Activated CD8-positive, alpha-beta memory T cell treated with anti-CD3 and anti-CD28 coated beads for 48 hours (primary cell): ENCODE measurements at regions not wholly inside any gene's neighbourhood (a gene's known extent, or its start where the extent isn't known, plus 50 kb on each side); places are given as distances from the start of the nearest gene placed in this dataset.
"Not testable (repeated sequence)": the region's sequence is repeated elsewhere in the genome, so short reads cannot be mapped to it uniquely, and the experiment has no call there.

Source experiments
- DNase-seq, 3 experiments: peaks; one replicate each; pipeline ENCODE4 v3.0.0-alpha.2; 2020; ENCODE audit warnings: low read depth in 2 of 3, low spot score in 2 of 3

DNA sequence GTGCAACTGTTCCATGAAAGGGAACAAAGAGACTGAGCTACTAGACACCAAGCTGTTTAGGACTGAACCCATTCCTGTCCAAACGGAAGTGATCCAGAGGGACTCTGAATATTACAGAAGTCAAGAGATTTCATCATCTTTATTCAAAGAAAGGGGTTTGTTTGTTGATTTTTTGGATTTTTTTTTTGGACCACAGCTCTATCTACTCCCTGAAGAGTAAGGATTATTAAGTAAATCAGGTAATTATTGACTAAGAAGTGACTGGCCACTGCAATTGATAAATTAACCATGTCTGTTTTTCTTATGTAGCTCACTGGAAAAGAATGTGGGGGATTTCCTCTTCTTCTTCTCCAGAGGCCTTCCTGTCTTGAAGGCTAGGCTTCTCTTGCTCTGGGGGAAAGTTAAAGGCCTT, 146.6 kb upstream of the TPM1 start:
- no peak for DNase-seq

DNA sequence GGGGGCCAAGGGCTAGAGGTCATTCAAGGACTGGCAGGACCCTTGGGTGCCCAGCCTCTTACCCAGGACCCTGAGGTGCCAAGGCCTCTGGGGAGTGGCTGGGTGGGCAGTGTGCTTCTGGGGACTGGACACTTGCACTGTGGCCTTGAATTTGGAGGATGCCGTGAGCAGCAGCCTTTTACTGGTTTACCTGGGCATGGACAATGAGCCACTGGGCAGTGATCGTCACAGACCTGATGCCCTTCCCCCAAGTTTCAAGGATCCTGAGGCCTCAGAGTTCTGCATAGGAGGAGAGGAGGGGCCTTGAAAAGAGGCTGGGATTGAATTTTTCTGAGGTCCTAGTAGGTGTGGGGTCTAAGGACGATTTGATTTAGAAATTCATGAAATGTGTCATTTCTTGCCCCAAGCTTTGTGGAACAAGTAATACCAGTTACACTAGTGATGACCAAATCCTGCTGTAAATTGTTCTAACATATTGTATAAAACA, 146.1 kb upstream of the TPM1 start:
- no peak for DNase-seq

DNA sequence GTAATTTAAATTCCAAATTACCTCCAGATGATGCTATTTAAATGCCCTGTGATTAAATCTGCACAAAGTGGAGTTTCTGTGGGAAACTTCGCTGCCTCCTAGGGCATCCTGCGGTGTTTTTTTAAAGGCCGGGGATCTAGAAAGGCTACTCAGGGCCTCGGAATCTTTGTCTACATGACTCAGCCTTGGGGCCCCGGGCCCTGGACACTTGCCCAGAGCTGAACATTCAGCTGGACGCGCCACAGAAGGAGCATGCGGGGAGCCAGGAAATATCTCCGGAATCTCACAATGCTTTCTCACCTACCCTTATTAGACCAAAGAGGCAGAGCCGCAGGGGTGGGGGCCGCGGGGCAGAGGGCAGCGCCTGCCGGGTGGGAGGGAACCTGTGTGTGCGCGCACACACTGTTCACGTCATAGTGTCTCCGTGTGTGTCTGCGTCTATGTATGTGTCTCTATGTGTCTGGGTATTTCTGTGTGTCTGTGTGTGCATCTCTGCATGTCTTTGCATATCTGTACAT, 145.5 kb upstream of the TPM1 start:
- DNase-seq = no peak

DNA sequence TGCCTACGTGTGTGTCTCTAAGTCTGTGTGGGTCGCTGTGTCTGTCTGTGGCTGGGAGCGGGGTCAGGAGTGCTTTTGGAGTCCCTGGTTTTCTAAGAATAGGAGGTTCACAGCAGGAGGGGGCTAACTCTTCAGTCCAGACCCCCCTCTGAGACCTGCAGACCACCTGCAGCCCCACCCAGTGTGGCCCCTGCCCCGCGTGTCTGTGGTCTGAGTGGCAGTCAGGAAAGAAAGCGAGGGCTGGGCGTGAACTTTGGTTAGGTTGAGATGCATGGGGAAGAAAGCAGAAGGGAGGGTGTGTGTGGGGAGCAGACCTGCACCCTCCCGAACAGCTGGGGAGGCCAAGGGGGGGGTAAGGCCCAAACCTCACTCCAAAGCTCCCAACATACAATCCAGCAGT, 144.9 kb upstream of the TPM1 start:
- no peak for DNase-seq

DNA sequence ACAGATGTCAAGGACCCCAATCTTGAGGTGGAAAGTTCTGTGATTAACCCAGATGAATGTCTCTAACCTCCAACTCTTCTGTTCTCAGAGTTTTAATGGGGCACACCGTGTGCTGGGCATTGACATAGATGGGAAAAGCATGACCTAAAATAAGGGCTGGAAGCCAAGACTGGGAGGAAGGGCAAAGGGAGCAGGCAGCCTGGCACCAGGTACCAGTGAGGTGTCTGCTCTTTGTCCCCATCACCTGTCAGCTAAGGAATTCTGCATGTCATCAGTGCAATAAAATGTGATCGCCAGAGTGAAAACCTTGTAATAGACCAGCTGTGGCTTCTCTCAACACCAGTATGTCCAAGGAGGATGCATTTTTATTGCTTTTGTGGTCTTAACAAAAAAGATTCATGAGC, 143.5 kb upstream of the TPM1 start:
- no peak for DNase-seq

DNA sequence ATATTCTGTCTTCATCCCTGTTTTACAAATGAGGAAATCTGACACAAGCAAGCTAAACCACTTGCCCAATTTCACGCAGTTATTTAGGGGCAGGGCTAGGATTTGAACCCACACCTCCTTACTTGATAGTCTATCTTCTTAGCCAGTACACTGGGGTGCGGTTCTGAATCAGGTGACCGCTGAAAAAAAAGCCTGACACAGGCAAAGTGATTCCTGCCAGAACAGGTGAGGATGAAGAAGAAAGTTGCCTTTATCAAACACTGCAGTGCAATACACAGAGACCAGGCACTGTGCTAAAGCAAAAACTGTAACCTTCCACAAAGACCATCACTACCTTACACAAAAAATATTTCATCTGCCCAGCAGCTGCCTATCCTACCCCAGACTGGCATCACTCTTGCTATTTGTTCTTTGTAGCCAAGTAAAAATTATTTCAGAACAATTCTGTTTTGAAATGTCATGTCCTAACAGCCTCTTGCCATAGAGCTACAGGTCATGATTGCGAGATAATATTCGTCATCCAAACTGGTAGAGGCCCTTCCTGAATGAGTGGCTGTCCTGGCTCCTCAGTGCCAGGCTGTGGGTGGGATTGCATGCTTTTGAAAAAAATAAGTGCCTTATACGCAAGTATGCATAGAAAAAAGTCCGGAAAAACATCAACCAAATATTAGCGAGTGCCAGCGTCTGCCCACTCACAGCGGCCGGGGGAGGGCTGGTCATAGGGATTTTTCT, 142.3 kb upstream of the TPM1 start:
- DNase-seq = no peak

DNA sequence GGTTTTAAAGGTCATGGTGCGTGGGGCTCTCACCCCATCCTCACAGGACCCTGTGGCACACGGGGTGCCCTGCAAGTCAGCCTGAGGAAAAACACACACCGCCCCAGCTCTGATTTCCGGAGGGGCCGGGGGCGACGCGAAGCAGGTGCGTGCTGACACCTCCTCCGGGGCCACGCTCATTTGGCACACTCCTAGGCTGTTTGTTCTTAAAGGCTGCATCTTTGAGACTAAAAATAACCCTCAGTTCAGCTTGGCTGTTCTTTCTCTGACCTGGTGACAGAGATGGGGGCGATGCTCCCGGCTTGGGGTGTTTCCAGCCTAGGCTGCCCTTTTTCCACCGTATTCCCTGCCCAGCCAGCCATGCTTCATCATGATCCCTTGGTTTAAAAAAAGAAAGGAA, 141.5 kb upstream of the TPM1 start:
- DNase-seq = no peak

DNA sequence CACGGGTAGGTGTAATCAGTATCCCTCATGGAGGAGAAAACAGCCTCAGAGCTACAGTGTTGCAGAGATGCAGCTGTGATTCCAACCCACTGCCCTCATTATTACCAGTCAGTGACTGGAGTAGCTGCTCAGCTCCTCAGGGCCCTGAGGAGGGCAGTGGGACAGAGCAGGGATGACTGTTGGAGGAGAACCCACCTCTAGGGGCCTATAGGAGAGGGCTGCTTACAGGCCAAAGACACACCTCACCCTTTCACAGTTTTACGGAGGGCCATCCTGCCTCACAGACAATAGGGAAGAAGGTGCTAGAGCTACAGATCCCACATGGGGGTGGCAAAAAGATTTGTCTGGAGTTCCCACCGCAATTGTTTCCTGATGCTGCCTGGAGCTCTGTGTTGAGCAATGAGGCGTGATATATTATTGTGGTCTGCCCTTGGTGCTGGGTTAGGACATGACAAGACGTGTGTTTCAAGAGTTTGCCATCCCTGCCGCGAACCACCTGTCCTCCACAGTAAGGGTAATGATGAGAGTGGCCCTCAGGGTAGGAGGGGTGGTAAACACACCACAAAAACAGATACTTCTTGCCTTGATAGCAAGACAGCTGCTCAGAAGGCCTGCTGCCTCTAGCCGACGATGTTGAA, 140.5 kb upstream of the TPM1 start:
- DNase-seq = no peak

DNA sequence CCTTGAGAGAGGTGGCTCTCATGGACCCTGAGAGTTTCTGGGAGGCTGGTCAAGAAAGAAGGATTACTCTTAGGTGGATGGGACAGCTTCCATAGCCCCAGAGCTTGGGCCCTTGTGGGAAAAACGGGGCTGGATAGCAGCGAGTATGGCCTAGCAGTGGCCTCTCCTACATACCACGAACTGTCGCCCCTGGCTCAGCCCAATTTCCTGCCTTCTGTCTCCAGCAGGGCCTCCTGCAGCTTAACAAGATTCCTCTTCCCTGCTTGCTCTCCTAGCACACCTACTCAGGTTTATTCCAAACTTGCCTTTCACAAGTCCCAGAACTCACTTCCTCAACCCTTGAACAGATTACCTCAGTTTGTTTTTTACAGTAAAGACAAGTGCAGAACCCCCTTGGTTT, 139.7 kb upstream of the TPM1 start:
- DNase-seq = no peak

DNA sequence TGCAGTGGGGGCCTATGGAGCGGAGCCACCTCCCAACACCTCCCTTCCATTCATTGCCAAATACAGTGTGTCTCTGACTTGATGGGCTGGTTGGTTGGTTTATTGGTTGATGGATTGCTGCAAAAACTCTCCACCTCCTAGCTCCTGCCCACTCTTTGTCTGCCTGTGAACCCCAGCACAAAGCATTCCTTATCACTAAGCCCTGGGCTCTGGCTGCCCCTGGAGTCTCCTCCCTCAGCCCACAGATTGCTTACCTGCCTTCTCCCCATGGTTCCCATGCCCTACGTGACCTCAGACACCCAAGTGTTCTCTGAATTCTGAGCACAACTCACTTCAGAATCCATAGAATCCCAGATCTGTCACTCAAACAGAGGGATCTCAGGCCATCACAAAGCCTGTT, 139.1 kb upstream of the TPM1 start:
- DNase-seq = no peak

DNA sequence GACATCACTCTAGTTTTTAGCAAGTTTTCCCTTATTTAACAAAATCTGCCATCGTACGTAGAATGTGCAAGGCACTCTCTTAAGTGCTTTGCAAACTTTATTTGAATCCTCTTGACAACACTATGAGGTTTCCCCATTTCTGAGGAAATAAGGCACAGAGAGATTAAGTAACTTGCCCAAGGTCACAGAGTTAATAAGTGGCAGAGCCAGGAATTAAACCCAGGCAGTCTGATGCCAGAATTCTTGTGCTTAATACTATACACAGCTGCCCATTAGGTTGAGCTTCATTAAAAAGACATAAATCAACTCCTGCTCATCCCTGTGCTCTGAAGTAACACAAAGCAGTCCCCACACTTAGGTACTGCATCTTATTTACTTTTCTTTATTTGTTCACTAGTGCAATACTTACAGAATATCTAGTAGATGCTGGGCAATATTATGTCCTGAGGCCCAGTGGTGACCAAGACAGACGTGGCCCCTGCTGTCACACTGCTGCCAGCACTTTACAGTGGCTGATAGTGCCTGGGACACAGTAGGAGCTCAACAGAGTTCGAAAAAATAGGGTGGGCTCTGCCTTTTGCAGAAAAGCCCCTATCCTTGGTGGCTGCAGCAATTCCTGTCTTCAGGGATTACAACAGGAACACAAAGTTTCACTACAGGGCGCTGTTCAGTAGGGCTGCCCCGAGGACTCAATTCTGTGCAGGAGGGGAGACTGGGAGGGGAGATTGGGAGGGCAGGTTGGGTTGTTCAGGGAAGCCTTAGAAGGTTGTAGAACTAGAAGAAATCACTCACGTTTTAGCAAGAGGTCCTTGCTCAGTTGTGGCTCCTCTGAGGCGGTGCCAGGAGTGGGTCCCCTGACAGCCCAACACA, 138.3 kb upstream of the TPM1 start:
- DNase-seq = peak in 1 of 3 experiments; percentile 5

DNA sequence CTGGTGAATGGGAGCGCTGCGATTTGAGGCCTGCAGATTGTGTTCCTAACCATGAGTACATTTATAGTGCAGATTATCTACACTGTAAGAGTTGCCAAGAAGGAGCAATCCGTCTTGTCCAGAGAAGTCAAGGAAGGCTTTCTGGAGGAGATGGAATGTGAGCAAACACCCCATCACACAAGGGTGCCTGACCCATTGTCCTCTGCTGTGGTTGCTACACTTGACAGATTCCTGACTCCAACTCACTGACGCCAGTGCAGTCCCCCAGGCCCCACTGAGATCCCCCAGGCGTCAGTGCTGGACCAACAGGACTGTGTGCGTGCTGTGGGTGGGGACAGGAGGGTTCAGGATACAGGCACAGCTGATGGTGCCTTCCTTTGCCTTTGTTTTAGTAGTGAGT, 135.9 kb upstream of the TPM1 start:
- DNase-seq = no peak

DNA sequence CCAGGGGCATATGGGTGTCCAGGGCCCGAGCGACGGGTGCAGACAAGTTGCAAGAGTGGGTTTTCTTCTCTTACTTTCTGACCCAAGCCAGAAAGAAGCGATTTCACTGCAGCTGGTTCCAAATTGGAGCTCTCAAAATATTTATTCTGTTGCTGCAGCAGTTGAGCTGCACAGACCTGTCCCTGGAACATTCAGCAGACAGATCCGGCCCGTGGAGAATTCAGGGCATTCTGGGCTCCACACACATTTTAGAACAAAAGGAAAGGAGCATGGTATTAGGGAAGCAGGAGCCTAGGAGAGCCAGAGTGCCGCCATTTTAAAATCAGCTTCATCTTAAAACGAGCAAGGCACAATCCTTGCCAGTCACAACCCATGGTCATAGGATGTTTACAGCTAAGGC, 135.3 kb upstream of the TPM1 start:
- DNase-seq = no peak

DNA sequence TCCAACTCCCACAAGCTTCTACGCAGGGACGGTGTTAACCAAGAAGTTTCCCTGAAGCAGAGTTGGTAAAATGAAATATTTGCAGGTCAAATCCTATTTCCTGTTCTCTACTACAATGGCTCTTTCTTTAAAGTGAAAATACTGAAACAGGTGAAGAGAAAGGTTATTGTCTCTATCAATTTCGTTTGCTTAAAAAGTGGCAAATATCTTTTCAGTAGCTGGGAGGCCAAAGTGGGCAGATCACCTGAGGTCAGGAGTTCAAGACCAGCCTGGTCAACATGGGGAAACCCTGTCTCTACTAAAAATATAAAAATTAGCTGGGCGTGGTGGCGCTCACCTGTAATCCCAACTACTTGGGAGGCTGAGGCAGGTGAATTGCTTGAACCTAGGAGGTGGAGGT, 134.2 kb upstream of the TPM1 start:
- DNase-seq = not testable (repeated sequence)

DNA sequence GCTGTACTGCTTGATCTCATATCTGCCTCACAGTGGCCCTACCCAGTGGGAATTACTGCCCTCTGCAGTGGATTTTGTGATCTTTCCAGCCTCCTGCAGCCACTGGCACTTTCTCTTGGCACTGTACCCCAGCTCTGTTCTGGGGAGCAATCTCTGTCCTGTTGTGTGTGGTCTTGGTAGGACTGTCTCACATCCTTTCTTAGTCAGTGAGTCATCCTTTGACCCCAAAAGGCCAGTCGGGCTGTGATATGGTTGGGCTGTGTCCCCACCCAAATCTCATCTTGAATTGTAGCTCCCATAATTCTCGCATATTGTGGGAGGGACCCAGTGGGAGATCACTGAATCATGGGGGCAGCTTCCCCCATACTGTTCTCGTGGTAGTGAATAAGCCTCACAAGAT, 133.3 kb upstream of the TPM1 start:
- DNase-seq = no peak

DNA sequence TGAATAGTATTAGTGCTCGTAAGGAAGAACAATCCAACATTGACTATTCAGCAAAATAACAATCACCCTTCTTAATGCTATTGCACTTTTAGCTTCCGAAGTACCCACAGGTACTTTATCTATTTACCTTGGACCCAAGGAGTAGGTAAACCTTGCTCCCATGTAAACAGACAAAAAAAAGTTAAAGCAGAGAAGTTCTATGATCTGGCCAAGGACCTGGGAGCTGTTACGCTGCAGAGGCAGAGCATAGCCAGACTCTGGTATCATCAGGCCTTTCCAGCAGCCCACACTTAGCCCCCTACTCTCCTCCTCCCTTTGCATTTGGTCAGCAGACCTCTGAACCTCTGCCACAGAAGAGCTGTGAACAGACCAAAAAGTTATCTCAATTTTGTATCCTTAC, 130.3 kb upstream of the TPM1 start:
- DNase-seq = no peak

DNA sequence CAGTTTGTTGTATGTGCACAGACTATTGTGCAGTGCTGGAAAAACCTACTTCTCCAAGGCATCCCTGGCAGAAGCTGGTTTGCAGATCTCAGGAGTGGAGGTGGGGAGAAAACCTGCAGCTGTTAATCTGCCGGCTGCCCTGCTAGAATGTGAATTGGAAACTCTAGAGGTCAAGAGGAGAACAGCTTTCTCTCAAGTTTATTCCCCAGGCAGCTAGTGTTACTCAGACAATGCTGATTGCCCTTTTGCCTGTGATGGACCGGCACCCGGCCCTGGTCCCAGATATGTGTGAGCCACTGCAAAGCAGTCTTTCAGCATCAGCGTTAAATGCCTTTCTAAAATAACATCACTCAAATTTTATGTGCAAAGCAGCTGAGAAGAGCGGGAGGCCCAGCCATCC, 129.7 kb upstream of the TPM1 start:
- no peak for DNase-seq

DNA sequence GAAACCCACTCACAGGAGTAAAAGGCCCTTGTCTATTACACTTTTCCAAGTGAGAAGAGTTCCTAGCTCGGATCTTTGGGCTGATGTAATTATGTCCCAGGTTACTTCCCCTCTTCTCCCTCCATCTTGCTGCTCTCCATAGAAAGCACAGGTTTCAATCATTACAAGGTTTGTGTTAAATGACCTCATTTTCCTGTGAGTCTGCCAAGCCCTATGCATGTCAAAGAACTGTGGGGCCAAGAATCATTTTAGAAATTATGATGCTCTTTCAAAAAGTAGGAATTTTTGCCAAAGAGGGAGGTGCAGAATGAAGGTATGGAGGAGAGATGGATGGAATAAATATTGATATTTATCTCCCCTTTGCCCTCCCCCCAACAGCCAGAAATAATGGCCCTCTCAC, 129.3 kb upstream of the TPM1 start:
- DNase-seq = no peak

DNA sequence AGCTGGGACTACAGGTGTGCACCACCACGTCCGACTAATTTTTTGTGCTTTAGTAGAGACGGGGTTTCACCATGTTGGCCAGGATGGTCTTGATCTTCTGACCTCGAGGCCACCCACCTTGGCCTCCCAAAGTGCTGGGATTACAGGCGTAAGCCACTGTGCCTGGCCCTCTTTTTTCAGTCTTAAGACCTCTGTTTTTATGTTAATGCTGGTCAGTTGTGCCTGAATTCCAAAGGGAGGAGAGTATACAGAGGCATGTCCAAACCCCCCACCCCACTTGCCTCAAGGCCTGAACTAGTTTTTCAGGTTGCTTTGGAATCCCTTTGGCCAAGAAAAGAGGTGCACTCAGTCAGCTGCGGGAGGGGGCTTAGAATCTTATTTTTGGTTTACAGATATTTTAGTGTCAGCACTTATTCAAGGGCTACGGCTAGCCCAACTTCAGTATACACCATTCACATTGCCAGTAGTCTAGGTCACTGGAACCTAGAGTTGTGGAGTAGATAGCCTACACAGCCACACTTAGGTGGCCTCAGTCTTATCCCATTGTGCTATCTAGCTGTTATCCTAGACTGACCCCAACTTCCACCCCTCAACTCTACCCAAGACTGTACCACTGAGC, 128.0 kb upstream of the TPM1 start:
- no peak for DNase-seq

DNA sequence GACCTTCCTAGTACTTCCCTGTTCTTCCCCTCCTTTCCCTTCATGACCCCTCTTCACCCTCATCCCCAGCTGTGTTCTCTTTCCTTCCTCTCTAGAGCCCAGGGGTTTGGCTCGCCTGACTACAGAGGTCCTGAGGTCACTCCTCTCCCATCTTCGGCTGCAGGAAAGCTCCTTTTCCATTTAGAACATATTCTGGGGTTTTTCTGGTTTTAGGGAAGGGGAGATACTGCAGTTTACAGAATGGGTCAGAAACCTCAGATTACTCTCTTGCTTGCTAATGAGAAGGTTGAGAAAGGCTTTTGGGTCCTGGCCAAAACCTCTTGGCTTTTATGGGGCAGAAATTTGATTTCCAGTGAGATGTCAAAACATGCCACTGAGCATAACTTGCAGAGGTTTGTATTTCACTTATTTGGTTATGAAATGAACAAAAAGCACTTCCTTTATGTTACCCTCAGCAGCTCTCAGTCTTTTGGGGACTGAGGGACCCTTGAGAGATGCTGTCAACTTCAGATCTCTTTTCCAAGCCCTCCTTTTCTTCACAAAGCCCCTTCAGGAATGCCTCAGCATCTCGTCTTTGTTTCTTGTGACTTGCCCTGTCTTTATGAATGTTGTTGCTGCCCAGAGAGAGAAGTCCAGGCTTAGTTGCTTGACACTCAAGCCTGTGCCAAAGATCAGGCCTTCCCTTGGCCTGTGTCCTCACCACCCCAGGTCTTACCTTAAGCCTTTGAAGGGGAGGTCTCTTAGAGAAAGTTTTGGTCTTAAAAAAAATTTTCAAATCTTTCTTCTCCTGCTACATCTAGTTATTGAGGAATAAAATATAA, 121.7 kb upstream of the TPM1 start:
- no peak for DNase-seq

DNA sequence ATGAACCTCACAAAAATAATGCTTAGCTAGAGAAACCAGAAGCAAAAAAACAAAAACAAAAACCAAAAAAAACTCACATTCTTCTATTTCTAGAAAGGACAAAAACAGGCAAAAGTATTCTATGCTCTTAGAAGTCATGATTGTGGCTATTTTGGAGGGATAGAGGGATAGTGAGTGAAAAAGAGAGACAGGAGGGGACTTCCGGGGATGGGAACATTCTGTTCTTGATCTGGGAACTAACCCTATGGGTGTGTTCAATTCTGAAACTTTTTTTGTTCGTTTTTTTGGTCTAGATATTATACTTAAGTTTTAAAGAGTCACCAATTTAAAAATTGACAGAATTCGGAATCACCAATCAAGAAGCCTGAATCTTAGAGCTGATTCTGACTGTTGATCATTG, 120.0 kb upstream of the TPM1 start:
- no peak for DNase-seq
